ENCODE measurements at regions not wholly inside any gene's neighbourhood (a gene's known extent, or its start where the extent isn't known, plus 50 kb on each side); places are given as distances from the start of the nearest gene placed in this dataset.

DNA sequence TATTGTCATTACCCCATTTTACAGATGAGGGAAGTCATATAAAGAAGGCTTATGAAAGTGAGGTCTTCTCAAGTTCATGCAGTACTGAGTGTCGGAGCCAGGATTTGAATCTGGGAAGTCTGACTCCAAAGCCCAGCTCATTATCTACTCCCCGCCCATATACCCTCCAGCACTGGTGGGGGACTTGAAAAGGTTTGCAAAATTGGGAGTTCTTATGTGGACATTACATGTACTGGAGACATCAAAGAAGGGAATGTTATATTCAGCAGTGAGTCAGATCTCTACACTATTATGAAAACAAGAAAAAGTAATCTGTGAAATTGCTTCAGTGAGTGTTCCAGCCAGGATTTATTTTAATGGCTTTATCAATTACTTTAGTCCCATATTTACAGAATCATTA, 185.2 kb upstream of the CADPS start:
- TF ChIP-seq TAF1 (IDR thresholded peaks at IDR 0.05; ENCODE audit: borderline replicate concordance, low read depth, low read length) (no peak), MXI1 (IDR thresholded peaks at IDR 0.05; ENCODE audit: low read depth, low read length) (no peak), YY1 (IDR thresholded peaks at IDR 0.05; ENCODE audit: low read depth) (no peak), GATA2 (CRISPR knock-in tag; IDR thresholded peaks at IDR 0.05) (no peak), REST (IDR thresholded peaks at IDR 0.05; ENCODE audit: low read depth, low read length) (no peak), USF2 (IDR thresholded peaks at IDR 0.05; ENCODE audit: borderline replicate concordance, low read depth, low read length) (no peak), RXRA (IDR thresholded peaks at IDR 0.05; ENCODE audit: borderline replicate concordance, low read depth) (no peak), JUND (IDR thresholded peaks at IDR 0.05) (no peak), RFX5 (IDR thresholded peaks at IDR 0.05; ENCODE audit: low read length) (no peak), SMC3 (IDR thresholded peaks at IDR 0.05; ENCODE audit: low read depth, low read length) (no peak), EZH2phosphoT487 (IDR thresholded peaks at IDR 0.05; ENCODE audit: borderline replicate concordance, low read depth) (no peak), FOSL2 (IDR thresholded peaks at IDR 0.05; ENCODE audit: borderline replicate concordance, low read depth) (no peak)
- DNase-seq: no peak
- CTCF ChIA-PET: no interaction called here

DNA sequence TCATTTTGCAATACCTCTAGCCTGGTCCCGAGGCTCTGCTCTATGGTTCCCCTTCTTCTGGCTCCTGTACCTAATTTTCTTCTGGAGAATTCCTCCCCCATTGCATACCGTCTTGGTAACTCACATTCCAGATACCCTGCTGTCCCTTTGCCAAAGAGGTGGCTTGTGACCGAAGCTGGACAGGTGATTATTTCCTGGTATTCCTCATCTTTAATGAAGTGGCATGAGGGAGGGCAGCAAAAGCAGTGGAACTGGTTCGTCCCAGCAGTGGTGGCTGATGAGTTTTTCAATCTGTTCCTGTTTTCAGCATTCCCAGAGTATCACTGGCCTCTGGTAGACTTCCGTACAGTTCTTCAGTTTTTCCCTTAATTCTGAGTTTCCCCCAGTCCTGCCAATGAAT, 186.2 kb upstream of the CADPS start:
- Histone ChIP-seq H3K27me3 (ENCODE audit: insufficient read depth) (no peaks in the 10 kb centered on the region), H3K9ac (no peak overlapping the region), H3K36me3 (replicated peaks in 1 of 2; ENCODE audit: control insufficient read depth in 1 of 2, insufficient read depth in 2 of 2, low read length in 1 of 2) (no peaks in the 10 kb centered on the region), H3K27ac (ENCODE audit: low read depth in 2 of 2, low read length in 1 of 2) (no peak overlapping the region), H3K9me2 (no peaks in the 10 kb centered on the region), H3K9me3 (no peaks in the 10 kb centered on the region), H2AFZ (ENCODE audit: low read depth) (no peak overlapping the region), H3K79me2 (ENCODE audit: insufficient read depth) (no peaks in the 10 kb centered on the region), H3K4me1 (ENCODE audit: control insufficient read depth in 1 of 2, insufficient read depth in 2 of 2, low read depth in 1 of 2, low read length in 1 of 2) (no peaks in the 10 kb centered on the region), H4K20me1 (ENCODE audit: insufficient read depth) (no peaks in the 10 kb centered on the region), H3K4me3 (ENCODE audit: low read depth in 2 of 2, low read length in 1 of 2) (no peak overlapping the region), H3K4me2 (no peak overlapping the region), H3F3A (replicated peaks; ENCODE audit: insufficient read depth) (no peaks in the 10 kb centered on the region)
- CTCF ChIA-PET: no interaction called here
- 61% methylated on average over 5 of the region's 5 CpGs for WGBS (ENCODE audit: low lambda C conversion rate)
- DNase-seq: no peak
- POLR2A ChIA-PET: no interaction called here
- TF ChIP-seq NFIC (IDR thresholded peaks at IDR 0.05; ENCODE audit: borderline replicate concordance) (no peak), FOSL2 (IDR thresholded peaks at IDR 0.05; ENCODE audit: borderline replicate concordance, low read depth) (no peak), RAD21 (IDR thresholded peaks at IDR 0.05; ENCODE audit: low read length) (no peak), REST (IDR thresholded peaks at IDR 0.05; ENCODE audit: low read depth, low read length) (no peak), CHD2 (IDR thresholded peaks at IDR 0.05; ENCODE audit: low read length, partially characterized antibody) (no peak), SIN3A (IDR thresholded peaks at IDR 0.05; ENCODE audit: borderline replicate concordance, low read depth, low read length) (no peak)
- TF ChIP-seq, protein P1, sequence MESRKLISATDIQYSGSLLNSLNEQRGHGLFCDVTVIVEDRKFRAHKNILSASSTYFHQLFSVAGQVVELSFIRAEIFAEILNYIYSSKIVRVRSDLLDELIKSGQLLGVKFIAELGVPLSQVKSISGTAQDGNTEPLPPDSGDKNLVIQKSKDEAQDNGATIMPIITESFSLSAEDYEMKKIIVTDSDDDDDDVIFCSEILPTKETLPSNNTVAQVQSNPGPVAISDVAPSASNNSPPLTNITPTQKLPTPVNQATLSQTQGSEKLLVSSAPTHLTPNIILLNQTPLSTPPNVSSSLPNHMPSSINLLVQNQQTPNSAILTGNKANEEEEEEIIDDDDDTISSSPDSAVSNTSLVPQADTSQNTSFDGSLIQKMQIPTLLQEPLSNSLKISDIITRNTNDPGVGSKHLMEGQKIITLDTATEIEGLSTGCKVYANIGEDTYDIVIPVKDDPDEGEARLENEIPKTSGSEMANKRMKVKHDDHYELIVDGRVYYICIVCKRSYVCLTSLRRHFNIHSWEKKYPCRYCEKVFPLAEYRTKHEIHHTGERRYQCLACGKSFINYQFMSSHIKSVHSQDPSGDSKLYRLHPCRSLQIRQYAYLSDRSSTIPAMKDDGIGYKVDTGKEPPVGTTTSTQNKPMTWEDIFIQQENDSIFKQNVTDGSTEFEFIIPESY (IDR thresholded peaks at IDR 0.05; ENCODE audit: borderline replicate concordance, low read depth): no peak

More for the DNA sequence above, 185.2 kb upstream of the CADPS start:
- H4K20me1 ChIP-seq (ENCODE audit: insufficient read depth): no peaks in the 10 kb centered on the region
- H3K36me3 ChIP-seq (replicated peaks in 1 of 2; ENCODE audit: control insufficient read depth in 1 of 2, insufficient read depth in 2 of 2, low read length in 1 of 2): no peaks in the 10 kb centered on the region
- H3K27ac ChIP-seq (ENCODE audit: low read depth in 2 of 2, low read length in 1 of 2): no peak overlapping the region
- H3K4me2 ChIP-seq: no peak overlapping the region
- no peak overlapping the region for H2AFZ ChIP-seq (ENCODE audit: low read depth)
- no peaks in the 10 kb centered on the region for H3K9me3 ChIP-seq
- H3K27me3 ChIP-seq (ENCODE audit: insufficient read depth): no peaks in the 10 kb centered on the region
- H3K79me2 ChIP-seq (ENCODE audit: insufficient read depth): no peaks in the 10 kb centered on the region
- no peak overlapping the region for H3K4me3 ChIP-seq (ENCODE audit: low read depth in 2 of 2, low read length in 1 of 2)
- H3F3A ChIP-seq (replicated peaks; ENCODE audit: insufficient read depth): no peaks in the 10 kb centered on the region
- POLR2A ChIA-PET: no interaction called here
- no peak overlapping the region for H3K9ac ChIP-seq
- H3K4me1 ChIP-seq (ENCODE audit: control insufficient read depth in 1 of 2, insufficient read depth in 2 of 2, low read depth in 1 of 2, low read length in 1 of 2): no peaks in the 10 kb centered on the region; a peak in 1 of 4 replicates
- no peaks in the 10 kb centered on the region for H3K9me2 ChIP-seq
- WGBS (ENCODE audit: low lambda C conversion rate): 74% methylated on average over 2 of the region's 2 CpGs

Data from SK-N-SH (cell line).